HG03135 (cell line): ENCODE measurements at regions not wholly inside any gene's neighbourhood (a gene's known extent, or its start where the extent isn't known, plus 50 kb on each side); places are given as distances from the start of the nearest gene placed in this dataset.

ENCODE experiments used
- ATAC-seq: cut with Tn5 transposase; IDR thresholded peaks from one replicate; pipeline ENCODE4 v1.9.1; 2021; ENCODE audit warnings: mild to moderate bottlenecking, moderate library complexity; ENCODE audit not compliant: unreplicated experiment

- no peak for ATAC-seq
Observed at GRCh38 chr4:136337216-136337615, 1195.1 kb downstream of the PCDH18 start.

- no peak for ATAC-seq
Observed at GRCh38 chr4:136336479-136336878, 1195.8 kb downstream of the PCDH18 start.

GRCh38 chr4:136329042-136329662 is 1203.1 kb downstream of the PCDH18 start:
- no peak for ATAC-seq

GRCh38 chr4:136328131-136328530 is 1204.2 kb downstream of the PCDH18 start:
- ATAC-seq: no peak

GRCh38 chr4:136320465-136320813 is 1211.9 kb downstream of the PCDH18 start:
- no peak for ATAC-seq

GRCh38 chr4:136319789-136320464 is 1212.4 kb downstream of the PCDH18 start:
- no peak for ATAC-seq

GRCh38 chr4:136316961-136317360 is 1215.3 kb downstream of the PCDH18 start:
- ATAC-seq: no peak

GRCh38 chr4:136314686-136315085 is 1217.6 kb downstream of the PCDH18 start:
- no peak for ATAC-seq

- no peak for ATAC-seq
Observed at GRCh38 chr4:136311774-136312173, 1220.5 kb downstream of the PCDH18 start.

- no peak for ATAC-seq
Observed at GRCh38 chr4:136307765-136308164, 1224.5 kb downstream of the PCDH18 start.

GRCh38 chr4:136306361-136306760 is 1225.9 kb downstream of the PCDH18 start:
- no peak for ATAC-seq

- ATAC-seq: no peak
Observed at GRCh38 chr4:136302566-136302965, 1229.7 kb downstream of the PCDH18 start.

- ATAC-seq: no peak
Observed at GRCh38 chr4:136301749-136302495, 1230.4 kb downstream of the PCDH18 start.

GRCh38 chr4:136283977-136284376 is 1248.3 kb downstream of the PCDH18 start:
- ATAC-seq: no peak

- no peak for ATAC-seq
Observed at GRCh38 chr4:136281889-136282288, 1250.4 kb downstream of the PCDH18 start.

GRCh38 chr4:136281307-136281706 is 1251.0 kb downstream of the PCDH18 start:
- ATAC-seq: no peak

GRCh38 chr4:136277741-136278140 is 1254.6 kb downstream of the PCDH18 start:
- no peak for ATAC-seq

- ATAC-seq: no peak
Observed at GRCh38 chr4:136246876-136247275, 1285.4 kb downstream of the PCDH18 start.

- no peak for ATAC-seq
Observed at GRCh38 chr4:136241221-136241986, 1290.9 kb downstream of the PCDH18 start.

GRCh38 chr4:136227315-136227714 is 1305.0 kb downstream of the PCDH18 start:
- ATAC-seq: no peak

- no peak for ATAC-seq
Observed at GRCh38 chr4:136219592-136220125, 1312.6 kb downstream of the PCDH18 start.
